ENCODE measurements at regions not wholly inside any gene's neighbourhood (a gene's known extent, or its start where the extent isn't known, plus 50 kb on each side); places are given as distances from the start of the nearest gene placed in this dataset.
A peak's percentile ranks its signal among the peaks of the same experiment; 100 is the strongest.

DNA sequence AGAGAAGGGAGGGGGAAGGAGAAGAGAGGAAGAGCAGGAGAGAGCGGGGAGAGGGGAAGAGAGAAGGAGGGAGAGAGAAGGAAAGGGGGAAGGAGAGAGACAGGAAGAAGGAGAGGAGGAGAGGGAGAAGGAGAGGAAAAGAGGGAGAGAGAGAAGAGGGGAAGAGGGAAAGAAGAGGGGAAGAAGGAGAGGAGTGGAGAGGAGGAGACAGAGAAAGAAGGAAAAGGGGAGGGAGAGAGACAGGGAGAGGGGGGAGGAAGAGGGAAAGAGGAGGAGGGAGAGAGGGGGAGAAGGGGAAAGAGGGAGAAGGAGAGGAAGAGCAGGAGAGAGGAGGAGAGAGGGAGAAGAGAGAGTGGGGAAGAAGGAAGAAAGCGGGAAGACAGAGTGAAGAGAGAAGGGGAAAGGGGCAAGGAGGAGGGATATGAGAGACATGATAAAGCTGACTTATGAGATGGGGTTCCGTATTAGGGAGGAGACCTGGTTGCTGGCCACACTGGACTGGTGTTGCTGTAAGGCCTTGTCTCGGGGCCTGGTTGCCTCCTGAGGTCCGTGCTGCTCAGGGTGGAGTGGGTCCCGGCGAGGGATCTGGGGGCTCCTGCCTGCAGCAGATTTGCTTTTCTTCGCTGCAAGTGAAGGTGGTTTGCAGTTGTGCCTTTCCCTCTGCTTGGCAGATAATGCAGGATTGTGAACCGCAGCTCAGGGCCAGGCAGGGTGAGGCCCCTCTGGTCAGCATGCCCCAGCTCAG lies 139.5 kb downstream of the TEX29 start:
- Histone ChIP-seq H3K4me1 (ENCODE audit: control insufficient read depth in 2 of 2, insufficient read depth in 2 of 2, low read length in 2 of 2) (no peaks in the 10 kb centered on the region), H3K27me3 (ENCODE audit: control insufficient read depth in 2 of 2, insufficient read depth in 2 of 2, low read length in 2 of 2) (no peaks in the 10 kb centered on the region), H3K27ac (ENCODE audit: low read depth, low read length) (no peak overlapping the region), H3K9me3 (ENCODE audit: control insufficient read depth in 2 of 3, low read length in 3 of 3) (no peaks in the 10 kb centered on the region), H3K36me3 (ENCODE audit: control insufficient read depth in 2 of 3, insufficient read depth in 3 of 3, low read length in 3 of 3) (no peaks in the 10 kb centered on the region), H3K4me3 (ENCODE audit: low read length) (no peak overlapping the region)
- H3K9me3 Mint-ChIP-seq = peaks cover 0 to 2% (median 0%) of the 10 kb centered on the region in 11 donors
- ATAC-seq = no peak
- peak in 1 of 9 donors; percentile 1 for DNase-seq
- no peak overlapping the region for H3K27ac Mint-ChIP-seq
- no peak overlapping the region for H3K4me3 Mint-ChIP-seq
- H3K36me3 Mint-ChIP-seq = no peaks in the 10 kb centered on the region
- CTCF ChIA-PET = no interaction called here
- POLR2A ChIA-PET = no interaction called here
- peaks cover 2 to 19% (median 8%) of the 10 kb centered on the region in 5 donors for H3K27me3 Mint-ChIP-seq
- intact Hi-C loops (cut with micrococcal nuclease) = loop anchor here in 1 of 2 donors (5.0 kb wide), 1 partner anchor 393 kb away; no protein-coding TSS in a partner anchor
- peaks cover 0 to 7% (median 4%) of the 10 kb centered on the region in 7 donors for H3K4me1 Mint-ChIP-seq

DNA sequence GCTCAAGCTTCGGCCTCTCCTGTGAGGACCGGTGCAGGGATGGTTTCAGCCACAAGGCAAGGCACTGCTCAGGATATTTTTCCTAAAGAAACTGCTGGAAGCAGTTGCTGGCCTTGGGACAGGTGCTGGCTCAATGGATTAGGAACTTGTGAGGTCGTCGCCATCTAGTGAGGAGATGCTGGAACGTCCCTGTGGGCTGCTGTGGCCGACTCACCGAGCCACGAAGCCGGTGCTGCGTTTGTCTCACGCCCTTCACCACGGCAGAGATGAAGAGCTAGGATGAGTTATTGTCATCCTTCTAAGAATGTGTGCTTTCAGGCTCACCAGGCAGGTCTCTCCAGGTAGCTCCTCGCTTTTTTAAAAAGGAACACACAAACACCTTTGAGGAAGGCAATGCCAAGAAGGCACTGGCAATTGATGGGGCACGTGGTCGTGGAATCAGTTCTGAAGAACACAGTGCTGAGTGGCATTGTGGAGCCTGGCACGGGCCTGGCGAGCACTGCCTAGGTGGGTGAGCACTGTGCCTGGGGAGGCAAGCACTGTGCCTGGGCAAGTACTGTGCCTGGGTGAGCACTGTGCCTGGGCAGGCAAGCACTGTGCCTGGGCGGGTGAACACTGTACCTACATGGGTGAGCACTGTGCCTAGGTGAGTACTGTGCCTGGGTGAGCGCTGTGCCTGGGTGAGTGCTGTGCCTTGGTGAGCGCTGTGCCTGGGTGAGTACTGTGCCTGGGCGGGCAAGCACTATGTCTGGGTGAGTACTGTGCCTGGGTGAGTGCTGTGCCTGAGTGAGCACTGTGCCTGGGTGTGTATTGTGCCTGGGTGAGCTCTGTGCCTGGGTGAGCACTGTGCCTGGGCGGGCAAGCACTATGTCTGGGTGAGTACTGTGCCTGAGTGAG lies 140.4 kb downstream of the TEX29 start:
- H3K9me3 ChIP-seq (ENCODE audit: control insufficient read depth in 2 of 3, low read length in 3 of 3) = no peaks in the 10 kb centered on the region

DNA sequence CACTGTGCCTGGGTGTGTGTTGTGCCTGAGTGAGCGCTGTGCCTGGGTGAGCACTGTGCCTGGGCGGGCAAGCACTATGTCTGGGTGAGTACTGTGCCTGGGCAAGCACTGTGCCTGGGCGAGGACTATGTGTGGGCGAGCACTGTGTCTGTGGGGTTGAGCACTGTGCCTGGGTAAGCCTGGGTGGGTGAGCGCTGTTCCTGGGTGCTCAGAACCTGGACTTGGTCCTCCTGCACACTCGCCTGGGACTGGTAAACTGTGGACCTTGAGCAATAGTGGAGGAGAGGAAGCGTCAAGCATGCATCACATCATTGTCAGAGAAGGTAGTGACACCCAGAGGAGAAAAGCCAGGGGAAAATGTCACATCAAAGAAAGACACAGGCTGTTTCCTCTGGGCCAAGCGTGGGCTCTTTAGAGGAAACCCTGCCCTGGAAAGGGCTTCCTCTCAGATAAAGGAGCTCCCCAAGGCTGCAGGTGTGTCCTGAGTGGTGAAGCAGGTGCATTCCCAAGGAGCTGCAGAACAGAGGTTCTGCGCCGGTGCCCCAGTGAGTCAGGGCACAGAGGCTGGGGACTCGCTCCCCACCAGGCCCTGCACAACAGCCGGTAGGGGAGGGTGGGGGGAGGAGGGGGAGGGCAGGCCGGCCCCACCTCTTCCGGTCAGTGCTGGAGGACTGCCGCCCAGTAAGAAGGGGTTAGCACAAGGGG lies 141.2 kb downstream of the TEX29 start:
- Histone ChIP-seq H3K4me1 (ENCODE audit: control insufficient read depth in 2 of 2, insufficient read depth in 2 of 2, low read length in 2 of 2) (no peaks in the 10 kb centered on the region), H3K9me3 (ENCODE audit: control insufficient read depth in 2 of 3, low read length in 3 of 3) (no peaks in the 10 kb centered on the region), H3K27me3 (ENCODE audit: control insufficient read depth in 2 of 2, insufficient read depth in 2 of 2, low read length in 2 of 2) (no peaks in the 10 kb centered on the region), H3K4me3 (ENCODE audit: low read length) (no peak overlapping the region), H3K36me3 (ENCODE audit: control insufficient read depth in 2 of 3, insufficient read depth in 3 of 3, low read length in 3 of 3) (no peaks in the 10 kb centered on the region), H3K27ac (ENCODE audit: low read depth, low read length) (no peak overlapping the region)
- ATAC-seq = peak; percentile 4
- peaks cover 0 to under 1% (median 0%) of the 10 kb centered on the region in 11 donors for H3K9me3 Mint-ChIP-seq
- H3K4me1 Mint-ChIP-seq = peaks cover 0 to 7% (median 4%) of the 10 kb centered on the region in 7 donors
- no peak overlapping the region for H3K4me3 Mint-ChIP-seq
- POLR2A ChIA-PET = no interaction called here
- H3K27ac Mint-ChIP-seq = no peak overlapping the region
- H3K36me3 Mint-ChIP-seq = no peaks in the 10 kb centered on the region
- DNase-seq = no peak
- intact Hi-C loops (cut with micrococcal nuclease) = loop anchor here in 1 of 2 donors (5.0 kb wide), 1 partner anchor 394 kb away; no protein-coding TSS in a partner anchor
- CTCF ChIA-PET = no interaction called here
- H3K27me3 Mint-ChIP-seq = peaks cover 11 to 32% (median 12%) of the 10 kb centered on the region in 5 donors

More for the DNA sequence above, 140.4 kb downstream of the TEX29 start:
- no peak overlapping the region for H3K27ac Mint-ChIP-seq
- Histone ChIP-seq H3K27ac (ENCODE audit: low read depth, low read length) (no peak overlapping the region), H3K4me1 (ENCODE audit: control insufficient read depth in 2 of 2, insufficient read depth in 2 of 2, low read length in 2 of 2) (no peaks in the 10 kb centered on the region), H3K36me3 (ENCODE audit: control insufficient read depth in 2 of 3, insufficient read depth in 3 of 3, low read length in 3 of 3) (no peaks in the 10 kb centered on the region), H3K4me3 (ENCODE audit: low read length) (no peak overlapping the region), H3K27me3 (ENCODE audit: control insufficient read depth in 2 of 2, insufficient read depth in 2 of 2, low read length in 2 of 2) (no peaks in the 10 kb centered on the region)
- H3K9me3 Mint-ChIP-seq = peaks cover 0 to 2% (median 0%) of the 10 kb centered on the region in 11 donors
- ChIA-PET CTCF (no interaction called here), POLR2A (no interaction called here)
- H3K4me3 Mint-ChIP-seq = no peak overlapping the region
- peaks cover 0 to 7% (median 4%) of the 10 kb centered on the region in 7 donors for H3K4me1 Mint-ChIP-seq
- ATAC-seq = peak; percentile 34
- intact Hi-C loops (cut with micrococcal nuclease) = loop anchor here in 1 of 2 donors (5.0 kb wide), 1 partner anchor 393 kb away; no protein-coding TSS in a partner anchor
- peak in 1 of 9 donors; percentile 14 for DNase-seq
- no peaks in the 10 kb centered on the region for H3K36me3 Mint-ChIP-seq
- H3K27me3 Mint-ChIP-seq = peaks cover 4 to 26% (median 11%) of the 10 kb centered on the region in 5 donors

DNA sequence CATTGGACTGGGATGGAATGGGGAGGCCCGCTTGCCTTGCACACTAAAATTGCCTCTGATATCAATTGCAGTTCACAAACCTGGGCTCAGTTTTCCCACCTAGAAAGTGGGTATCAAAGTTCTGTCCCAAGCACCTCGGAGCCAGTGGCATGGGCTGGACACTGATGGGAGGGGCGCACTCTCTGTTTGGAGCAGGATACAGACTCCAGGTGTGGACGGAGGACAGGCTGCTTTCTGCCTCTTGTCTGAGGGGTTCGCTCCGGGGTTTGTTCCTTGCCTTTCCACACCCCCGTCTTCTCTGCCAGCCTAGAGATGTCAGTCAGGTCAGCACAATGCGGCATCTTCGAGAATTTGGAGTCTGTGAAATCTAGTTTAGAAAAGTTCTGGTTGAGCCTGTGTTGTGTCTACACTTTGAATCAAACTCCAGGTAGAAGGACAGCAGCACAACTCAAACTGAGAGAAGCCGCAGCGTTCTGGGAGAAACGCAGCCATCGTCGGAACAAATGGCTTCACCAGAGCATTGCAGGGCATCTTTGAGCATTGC lies 141.9 kb downstream of the TEX29 start:
- DNase-seq = peak in 1 of 9 donors; percentile 11
- H3K4me3 Mint-ChIP-seq = no peak overlapping the region
- ATAC-seq = no peak

DNA sequence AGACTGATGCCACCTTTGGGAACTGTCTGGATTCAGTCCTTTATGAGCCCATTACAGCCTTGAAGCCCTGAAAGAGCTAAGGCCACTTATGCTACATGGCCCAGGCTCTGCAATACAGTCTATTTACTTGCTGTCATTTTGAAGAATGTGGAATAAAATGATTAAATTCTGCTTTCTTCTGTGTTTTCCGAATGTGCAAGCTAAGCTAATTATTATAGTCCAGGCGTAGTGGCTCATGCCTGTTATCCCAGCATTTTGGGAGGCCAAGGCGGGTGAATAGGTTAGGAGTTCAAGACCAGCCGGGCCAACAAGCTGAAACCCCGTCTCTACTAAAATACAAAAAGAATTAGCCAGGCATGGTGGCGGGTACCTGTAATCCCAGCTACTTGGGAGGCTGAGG lies 142.5 kb downstream of the TEX29 start:
- H3K27me3 Mint-ChIP-seq = peaks cover 16 to 40% (median 21%) of the 10 kb centered on the region in 5 donors

More for the DNA sequence above, 141.9 kb downstream of the TEX29 start:
- Histone ChIP-seq H3K27ac (ENCODE audit: low read depth, low read length) (no peak overlapping the region), H3K27me3 (ENCODE audit: control insufficient read depth in 2 of 2, insufficient read depth in 2 of 2, low read length in 2 of 2) (no peaks in the 10 kb centered on the region), H3K36me3 (ENCODE audit: control insufficient read depth in 2 of 3, insufficient read depth in 3 of 3, low read length in 3 of 3) (no peaks in the 10 kb centered on the region), H3K9me3 (ENCODE audit: control insufficient read depth in 2 of 3, low read length in 3 of 3) (no peaks in the 10 kb centered on the region), H3K4me3 (ENCODE audit: low read length) (no peak overlapping the region), H3K4me1 (ENCODE audit: control insufficient read depth in 2 of 2, insufficient read depth in 2 of 2, low read length in 2 of 2) (no peaks in the 10 kb centered on the region)
- Mint-ChIP-seq H3K27me3 (peaks cover 16 to 35% (median 18%) of the 10 kb centered on the region in 5 donors), H3K4me1 (peaks cover 0 to 7% (median 4%) of the 10 kb centered on the region in 7 donors), H3K27ac (no peak overlapping the region), H3K9me3 (peaks cover 0 to 1% (median 0%) of the 10 kb centered on the region in 11 donors), H3K36me3 (no peaks in the 10 kb centered on the region)
- ChIA-PET POLR2A (no interaction called here), CTCF (no interaction called here)
- intact Hi-C loops (cut with micrococcal nuclease) = loop anchor here in 1 of 2 donors (5.0 kb wide), 1 partner anchor 395 kb away; no protein-coding TSS in a partner anchor

More for the DNA sequence above, 142.5 kb downstream of the TEX29 start:
- POLR2A ChIA-PET = no interaction called here
- DNase-seq = no peak
- no peak for ATAC-seq
- H3K36me3 Mint-ChIP-seq = no peaks in the 10 kb centered on the region
- Histone ChIP-seq H3K27me3 (ENCODE audit: control insufficient read depth in 2 of 2, insufficient read depth in 2 of 2, low read length in 2 of 2) (no peaks in the 10 kb centered on the region), H3K4me1 (ENCODE audit: control insufficient read depth in 2 of 2, insufficient read depth in 2 of 2, low read length in 2 of 2) (no peaks in the 10 kb centered on the region), H3K27ac (ENCODE audit: low read depth, low read length) (no peak overlapping the region), H3K4me3 (ENCODE audit: low read length) (no peak overlapping the region), H3K9me3 (ENCODE audit: control insufficient read depth in 2 of 3, low read length in 3 of 3) (no peaks in the 10 kb centered on the region), H3K36me3 (ENCODE audit: control insufficient read depth in 2 of 3, insufficient read depth in 3 of 3, low read length in 3 of 3) (no peaks in the 10 kb centered on the region)
- no peak overlapping the region for H3K27ac Mint-ChIP-seq
- CTCF ChIA-PET = no interaction called here
- H3K4me1 Mint-ChIP-seq = peaks cover 0 to 7% (median 4%) of the 10 kb centered on the region in 7 donors
- H3K9me3 Mint-ChIP-seq = peaks cover 0 to 1% (median 0%) of the 10 kb centered on the region in 11 donors
- no peak overlapping the region for H3K4me3 Mint-ChIP-seq
- intact Hi-C loops (cut with micrococcal nuclease) = loop anchor here in 1 of 2 donors (5.0 kb wide), 1 partner anchor 396 kb away; no protein-coding TSS in a partner anchor
